Left forelimb (tissue), 1 donor: ENCODE measurements at regions not wholly inside any gene's neighbourhood (a gene's known extent, or its start where the extent isn't known, plus 50 kb on each side); places are given as distances from the start of the nearest gene placed in this dataset.
"Not testable (repeated sequence)": the region's sequence is repeated elsewhere in the genome, so short reads cannot be mapped to it uniquely, and the experiment has no call there.

ENCODE experiments used
- DNase-seq: peaks from one replicate; pipeline ENCODE4 v3.0.0-alpha.2; 2018; ENCODE audit warnings: low spot score

- no peak for DNase-seq
Measured at GRCh38 chr4:30837861-30838260, 117.7 kb downstream of the PCDH7 start.

GRCh38 chr4:30838331-30838730 lies 118.2 kb downstream of the PCDH7 start:
- no peak for DNase-seq

- DNase-seq, result no peak
Measured at GRCh38 chr4:30839583-30840520, 119.7 kb downstream of the PCDH7 start.

GRCh38 chr4:30840571-30840970 lies 120.4 kb downstream of the PCDH7 start:
- DNase-seq, result no peak

GRCh38 chr4:30842142-30842541 lies 122.0 kb downstream of the PCDH7 start:
- DNase-seq, result no peak

GRCh38 chr4:30842689-30843088 lies 122.5 kb downstream of the PCDH7 start:
- no peak for DNase-seq

GRCh38 chr4:30844861-30845582 lies 124.9 kb downstream of the PCDH7 start:
- no peak for DNase-seq

GRCh38 chr4:30847167-30847566 lies 127.0 kb downstream of the PCDH7 start:
- no peak for DNase-seq

- DNase-seq, result no peak
Measured at GRCh38 chr4:30847958-30848357, 127.8 kb downstream of the PCDH7 start.

- no peak for DNase-seq
Measured at GRCh38 chr4:30854531-30854930, 134.4 kb downstream of the PCDH7 start.

GRCh38 chr4:30855232-30855631 lies 135.1 kb downstream of the PCDH7 start:
- no peak for DNase-seq

- no peak for DNase-seq
Measured at GRCh38 chr4:30856795-30857564, 136.8 kb downstream of the PCDH7 start.

- no peak for DNase-seq
Measured at GRCh38 chr4:30860978-30861377, 140.8 kb downstream of the PCDH7 start.

GRCh38 chr4:30862196-30862595 lies 142.0 kb downstream of the PCDH7 start:
- no peak for DNase-seq

GRCh38 chr4:30863021-30863420 lies 142.9 kb downstream of the PCDH7 start:
- no peak for DNase-seq

- DNase-seq, result no peak
Measured at GRCh38 chr4:30865691-30866090, 145.5 kb downstream of the PCDH7 start.

- DNase-seq, result no peak
Measured at GRCh38 chr4:30866346-30866745, 146.2 kb downstream of the PCDH7 start.

GRCh38 chr4:30866907-30867306 lies 146.7 kb downstream of the PCDH7 start:
- no peak for DNase-seq

- no peak for DNase-seq
Measured at GRCh38 chr4:30867427-30867826, 147.3 kb downstream of the PCDH7 start.

GRCh38 chr4:30868111-30868895 lies 148.1 kb downstream of the PCDH7 start:
- DNase-seq, result no peak

GRCh38 chr4:30869387-30869786 lies 149.2 kb downstream of the PCDH7 start:
- DNase-seq, result not testable (repeated sequence)

- no peak for DNase-seq
Measured at GRCh38 chr4:30870513-30870912, 150.3 kb downstream of the PCDH7 start.
